HG03108 (cell line): ENCODE measurements at regions not wholly inside any gene's neighbourhood (a gene's known extent, or its start where the extent isn't known, plus 50 kb on each side); places are given as distances from the start of the nearest gene placed in this dataset.

Experiments
- ATAC-seq: cut with Tn5 transposase; IDR thresholded peaks from one replicate; pipeline ENCODE4 v1.9.1; 2021; ENCODE audit warnings: moderate library complexity; ENCODE audit not compliant: unreplicated experiment

DNA sequence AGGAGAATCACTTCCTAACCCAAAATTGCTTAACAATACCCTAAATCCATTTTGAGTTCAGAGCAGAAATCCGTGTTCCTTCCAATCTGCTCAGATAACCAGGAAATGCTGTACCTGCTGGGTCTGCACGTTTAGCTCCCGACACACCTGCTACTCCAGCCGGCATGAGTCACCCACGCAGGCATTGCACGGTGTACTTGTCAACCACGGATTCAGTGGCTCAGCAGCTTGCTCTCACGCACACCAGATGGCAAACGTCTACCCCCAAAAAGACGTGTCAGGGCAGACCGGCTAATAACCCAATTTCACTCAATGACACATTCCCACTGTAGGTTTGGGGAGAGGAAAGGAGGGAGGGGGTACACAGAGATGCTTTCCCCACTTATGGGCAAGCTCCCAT, 468.1 kb downstream of the SOX9 start:
- no peak for ATAC-seq

DNA sequence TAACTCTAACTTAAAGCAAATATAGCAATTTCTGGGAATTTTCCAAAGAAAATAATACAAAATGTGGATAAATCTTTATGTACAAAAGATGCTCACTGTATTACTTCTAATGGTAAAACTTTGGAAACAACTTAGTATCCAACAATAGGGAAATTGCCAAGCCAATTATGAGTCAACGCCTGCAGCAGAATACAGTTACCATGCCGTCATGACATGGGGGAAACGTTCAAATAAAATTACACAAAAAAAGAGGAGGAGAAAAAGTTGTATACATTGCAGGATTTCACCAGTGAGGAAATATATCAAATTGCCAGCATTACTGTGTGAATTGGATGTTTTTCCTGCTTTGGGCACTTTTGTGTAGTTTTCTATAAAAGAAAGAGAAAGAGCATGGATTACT, 469.6 kb downstream of the SOX9 start:
- no peak for ATAC-seq

DNA sequence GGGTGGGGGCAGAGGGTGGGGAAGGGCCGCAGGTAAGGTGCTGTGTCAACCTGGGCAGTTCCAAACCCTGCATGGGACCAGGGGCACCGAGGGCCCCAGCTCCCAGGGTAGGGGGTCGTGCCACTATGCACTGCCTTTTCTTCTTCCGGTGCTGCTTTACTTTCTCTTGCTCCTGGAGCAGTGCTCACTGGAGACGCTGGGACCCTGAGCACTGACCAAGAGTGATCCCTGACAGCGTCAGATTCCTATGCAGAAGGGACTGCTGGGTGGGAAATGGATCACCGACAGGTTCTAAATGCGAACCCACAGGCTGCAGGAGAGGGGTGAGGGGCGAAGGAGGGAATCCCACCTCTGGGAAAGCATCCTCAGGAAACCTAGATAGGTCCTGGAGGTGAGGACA, 470.1 kb downstream of the SOX9 start:
- ATAC-seq, result no peak

DNA sequence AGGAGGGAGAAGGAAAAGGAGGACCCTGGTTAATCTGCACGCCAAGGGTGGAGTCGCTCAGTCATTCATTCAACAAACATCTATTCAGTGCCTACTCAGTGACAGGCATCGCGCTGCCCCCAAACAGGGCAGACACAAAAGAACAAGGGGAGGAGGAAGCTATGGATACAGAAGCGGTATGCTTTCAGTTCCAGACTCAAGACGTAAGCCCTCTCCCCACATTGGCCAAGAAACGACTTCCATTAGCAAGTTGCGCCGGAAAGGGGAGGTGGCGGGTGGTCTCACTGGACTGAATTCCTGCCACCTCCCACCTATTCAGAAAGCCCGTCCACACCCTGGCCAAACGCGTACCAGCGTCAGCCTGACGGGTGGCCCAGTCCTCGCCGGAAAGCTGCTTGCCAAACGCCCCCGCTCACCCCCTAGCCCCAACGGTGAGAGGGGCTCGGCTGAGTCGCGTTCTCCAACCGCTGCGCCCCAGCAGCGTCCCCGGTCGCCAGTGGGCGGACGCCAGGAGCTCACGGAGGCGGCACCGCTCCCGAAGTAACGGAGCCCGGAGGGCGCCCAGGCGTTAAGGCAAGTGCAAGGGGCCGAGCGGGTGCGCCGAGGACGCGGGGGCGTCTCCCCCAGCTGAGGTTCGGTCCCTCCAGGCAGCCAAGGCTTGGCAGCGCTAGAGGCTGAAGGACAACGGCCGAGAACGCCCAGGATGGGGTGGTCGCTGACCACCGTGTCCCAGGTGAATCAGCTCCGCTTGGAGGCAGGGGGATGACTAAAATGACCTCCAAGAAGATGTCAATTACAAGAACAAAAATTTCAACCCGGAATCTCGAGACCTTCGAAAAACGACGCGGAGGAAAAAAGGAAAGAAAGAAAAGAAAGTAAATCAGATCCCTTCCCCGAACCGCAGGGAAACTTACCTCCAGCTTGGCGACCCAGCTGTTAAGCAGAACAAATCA, 470.7 kb downstream of the SOX9 start:
- ATAC-seq, result no peak

DNA sequence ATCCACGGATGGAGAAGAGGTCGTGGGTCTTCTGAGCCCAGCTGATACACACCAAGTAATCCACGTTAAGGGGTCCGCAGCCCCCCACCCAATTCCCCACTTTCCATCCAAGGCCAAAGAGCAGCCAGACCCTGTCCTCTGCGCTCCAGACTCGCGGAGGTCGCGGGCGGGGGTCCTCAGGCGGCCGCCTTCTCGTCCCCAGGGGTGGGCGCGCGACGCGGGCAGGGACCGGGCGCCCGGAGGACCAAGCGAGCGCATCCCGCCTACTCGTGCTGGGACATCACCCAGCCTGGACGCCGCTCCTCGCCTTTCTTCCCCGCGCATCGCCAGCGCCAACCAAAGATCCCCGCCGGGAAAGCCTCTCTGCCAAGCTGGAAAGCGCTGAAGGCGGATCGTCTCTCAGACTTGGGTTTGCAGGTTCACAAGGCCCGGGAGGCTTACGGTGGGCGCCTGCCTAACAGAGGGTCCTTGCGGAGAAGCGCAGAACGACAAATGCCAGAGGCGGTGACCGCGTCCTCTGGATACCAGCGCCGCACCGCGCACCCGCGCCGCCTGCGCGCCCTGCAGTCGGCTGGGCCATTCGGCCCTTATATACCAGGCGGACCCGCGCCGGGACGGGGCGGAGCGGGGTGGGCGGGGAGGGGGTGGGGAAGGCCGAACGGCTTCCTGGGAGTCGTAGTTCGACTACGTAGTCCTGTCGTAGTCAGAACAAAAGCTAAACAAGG, 471.6 kb downstream of the SOX9 start:
- peak; percentile 48 for ATAC-seq

DNA sequence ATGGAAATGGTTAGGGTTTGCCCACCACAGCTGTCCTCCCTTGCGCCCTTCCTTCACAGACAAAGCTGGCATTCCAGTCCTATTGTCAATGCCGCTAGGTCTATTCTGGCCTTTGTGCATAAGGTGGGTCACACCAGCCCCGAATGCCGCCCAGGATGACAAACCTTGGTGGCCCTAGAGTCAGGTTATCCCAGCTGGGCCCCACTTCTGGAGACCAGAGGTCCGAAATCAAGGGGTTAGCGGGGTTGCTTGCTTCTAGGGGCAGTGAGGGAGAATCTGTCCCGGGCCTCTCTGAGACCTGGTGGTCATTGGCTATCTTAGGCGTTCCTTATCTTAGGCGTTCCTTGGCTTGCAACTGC, 472.1 kb downstream of the SOX9 start:
- ATAC-seq, result no peak

DNA sequence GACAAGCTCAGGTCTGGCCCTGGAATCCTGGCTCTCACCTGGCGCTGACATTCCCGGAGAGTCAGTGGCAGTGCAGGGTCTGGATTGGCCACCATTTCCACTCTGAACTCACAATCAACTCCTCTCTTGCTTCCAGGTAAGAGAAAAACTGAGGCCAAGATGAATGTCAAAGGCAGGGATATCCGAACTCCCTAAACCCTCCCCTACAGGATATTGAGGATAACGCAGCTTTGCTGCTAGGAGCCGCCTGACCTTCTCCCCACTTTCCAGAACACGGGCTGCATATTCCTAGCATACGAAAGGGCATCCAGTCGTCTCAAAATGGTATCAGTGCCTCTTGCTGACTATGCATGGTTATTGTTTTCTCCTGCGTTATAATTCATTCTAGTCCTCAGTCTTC, 473.4 kb downstream of the SOX9 start:
- ATAC-seq, result no peak
